HepG2 (cell line): ENCODE measurements at regions not wholly inside any gene's neighbourhood (a gene's known extent, or its start where the extent isn't known, plus 50 kb on each side); places are given as distances from the start of the nearest gene placed in this dataset.

Source experiments
- ATAC-seq: fragments of 200-7000 bp; cut with Tn5 transposase; 3 replicates; pipeline ENCODE4 v1.9.1; 2020; ENCODE audit warnings: mild to moderate bottlenecking, moderate library complexity
- BruUV-seq: library from RNA; stranded (reverse); fragments of 400-500 nt; replicated peaks from 2 replicates; lab custom pipeline; 2021; lab: Mats Ljungman, UMichigan
- CTCF ChIA-PET: fragments of 300-600 bp; formaldehyde crosslinking; extraction: SDS; loops from one replicate; lab custom pipeline; 2021; ENCODE audit warnings: low total read pairs, inconsistent platforms, low intra/inter-chr PET ratio; lab: Yijun Ruan, JAX
- POLR2A ChIA-PET: fragments of 350-600 bp; sonication (Branson Sonifier 250); formaldehyde crosslinking; loops from one replicate; lab custom pipeline; 2020; ENCODE audit warnings: antibody characterized with exemption, inconsistent platforms; lab: Yijun Ruan, JAX
- DNase-seq: peaks from one replicate; pipeline ENCODE4 v3.0.0-alpha.2; 2015; ENCODE audit warnings: low spot score
- FAIRE-seq: peaks from 3 replicates; lab custom pipeline; 2011; peaks lifted over from hg19 to GRCh38; lab: Jason Lieb, UNC
- H2AFZ ChIP-seq: one replicate; pipeline ENCODE4 v1.6.1; 2011; ENCODE audit warnings: low read length, inconsistent platforms
- H3K27ac ChIP-seq: fragments of 300-600 bp; 3 replicates; pipeline ENCODE4 v1.8.0; 2011; ENCODE audit warnings: mixed run types, mild to moderate bottlenecking, mixed read lengths, low read length, inconsistent platforms; ENCODE audit not compliant: insufficient read depth; ENCODE audit errors: extremely low read length
- H3K27me3 ChIP-seq, 2 experiments: fragments of 200-600 bp in 1 of 2; 2 replicates in 1 of 2; 3 replicates in 1 of 2; pipeline versions ENCODE4 v1.6.0 to v1.8.0; 2011; ENCODE audit warnings: low read length in 2 of 2, mild to moderate bottlenecking in 2 of 2, moderate library complexity in 2 of 2, inconsistent platforms in 1 of 2; ENCODE audit not compliant: insufficient read depth in 2 of 2, control insufficient read depth in 1 of 2
- H3K36me3 ChIP-seq, 2 experiments: fragments of 200-600 bp in 1 of 2; replicated peaks in 1 of 2; 2 replicates in 1 of 2; 3 replicates in 1 of 2; pipeline versions ENCODE4 v1.5.1 to v1.8.0; 2011; ENCODE audit warnings: low read length in 2 of 2, inconsistent platforms in 1 of 2; ENCODE audit not compliant: insufficient read depth in 2 of 2, control insufficient read depth in 1 of 2
- H3K4me1 ChIP-seq: 2 replicates; pipeline ENCODE4 v1.5.1; 2012; ENCODE audit warnings: low read length, inconsistent platforms; ENCODE audit not compliant: insufficient read depth
- H3K4me2 ChIP-seq: 2 replicates; pipeline ENCODE4 v1.6.0; 2011; ENCODE audit warnings: low read depth, low read length, inconsistent platforms
- H3K4me3 ChIP-seq, 3 experiments: fragments of 200-600 bp in 1 of 3; sonication (generic), shearing (Covaris generic) in 1 of 3; replicated peaks in 1 of 3; 2 replicates each; pipeline ENCODE4 v1.5.1; 2011 to 2016; ENCODE audit warnings: low read length in 3 of 3, inconsistent platforms in 2 of 3, low read depth in 2 of 3, mild to moderate bottlenecking in 2 of 3, control low read depth in 1 of 3, mixed read lengths in 1 of 3; ENCODE audit not compliant: insufficient read depth in 1 of 3
- H3K79me2 ChIP-seq: one replicate; pipeline ENCODE4 v1.6.1; 2011; ENCODE audit warnings: low read length, inconsistent platforms; ENCODE audit not compliant: insufficient read depth
- H3K9ac ChIP-seq: 2 replicates; pipeline ENCODE4 v1.6.0; 2011; ENCODE audit warnings: mild to moderate bottlenecking, low read depth, low read length, inconsistent platforms; ENCODE audit not compliant: insufficient read depth
- H3K9me3 ChIP-seq: 2 replicates; pipeline ENCODE4 v1.5.1; 2012; ENCODE audit warnings: mild to moderate bottlenecking, low read length
- H4K20me1 ChIP-seq: 2 replicates; pipeline ENCODE4 v1.6.0; 2011; ENCODE audit warnings: inconsistent platforms, mild to moderate bottlenecking, low read length, moderate library complexity; ENCODE audit not compliant: insufficient read depth
- ATM ChIP-seq: fragments of 450-650 bp; IDR thresholded peaks from 2 replicates; pipeline ENCODE4 v1.7.1; 2017; ENCODE audit warnings: mild to moderate bottlenecking, borderline replicate concordance
- CBFB ChIP-seq: sonication (generic); formaldehyde crosslinking; IDR thresholded peaks from 2 replicates; pipeline ENCODE4 v1.4.0; 2020; ENCODE audit warnings: missing genetic modification reagents
- CENPBD1 ChIP-seq: sonication (generic); formaldehyde crosslinking; IDR thresholded peaks from 2 replicates; pipeline ENCODE4 v1.8.0; 2022; ENCODE audit warnings: missing genetic modification reagents, low read depth, mild to moderate bottlenecking, borderline replicate concordance
- CHD4 ChIP-seq: fragments of 200-600 bp; sonication (generic); IDR thresholded peaks from 2 replicates; pipeline ENCODE4 v1.7.0; 2017; ENCODE audit warnings: mild to moderate bottlenecking, low read length, borderline replicate concordance
- GATAD2A ChIP-seq: IDR thresholded peaks from 2 replicates; pipeline ENCODE4 v1.6.1; 2016
- MED1 ChIP-seq: sonication (generic); formaldehyde crosslinking; IDR thresholded peaks from 2 replicates; pipeline ENCODE4 v1.4.0; 2020; ENCODE audit warnings: missing genetic modification reagents
- NFIB ChIP-seq: sonication (generic); formaldehyde crosslinking; IDR thresholded peaks from 2 replicates; pipeline ENCODE4 v1.9.0; 2021; ENCODE audit warnings: missing genetic modification reagents, mild to moderate bottlenecking, borderline replicate concordance
- SNRNP70 ChIP-seq: fragments of 200-400 bp; formaldehyde crosslinking; IDR thresholded peaks from 2 replicates; pipeline ENCODE4 v1.6.1; 2017; ENCODE audit warnings: mild to moderate bottlenecking, low read depth, low read length, moderate library complexity
- STAT5B ChIP-seq: sonication (generic); formaldehyde crosslinking; IDR thresholded peaks from 2 replicates; pipeline ENCODE4 v1.4.0; 2020; ENCODE audit warnings: missing genetic modification reagents
- TEAD3 ChIP-seq: optimal IDR thresholded peaks from 2 replicates; pipeline ENCODE3; 2016; ENCODE audit warnings: borderline replicate concordance
- TFDP1 ChIP-seq: IDR thresholded peaks from 2 replicates; pipeline ENCODE4 v1.6.1; 2016; ENCODE audit warnings: missing compliant biosample characterization, missing genetic modification reagents, borderline replicate concordance
- THYN1 ChIP-seq: sonication (generic); formaldehyde crosslinking; IDR thresholded peaks from 2 replicates; pipeline ENCODE4 v1.8.1; 2023; ENCODE audit warnings: low read depth, mild to moderate bottlenecking, moderate library complexity, missing genetic modification reagents, borderline replicate concordance
- TOPORS ChIP-seq: sonication (generic); formaldehyde crosslinking; IDR thresholded peaks from 2 replicates; pipeline ENCODE4 v1.8.0; 2023; ENCODE audit warnings: mild to moderate bottlenecking, missing genetic modification reagents
- ZBTB46 ChIP-seq: sonication (generic); formaldehyde crosslinking; IDR thresholded peaks from 2 replicates; pipeline ENCODE4 v1.4.0; 2020; ENCODE audit warnings: mild to moderate bottlenecking, missing genetic modification reagents, borderline replicate concordance
- ZC3H4 ChIP-seq: sonication (generic); formaldehyde crosslinking; IDR thresholded peaks from 2 replicates; pipeline ENCODE4 v1.4.0; 2020; ENCODE audit warnings: missing genetic modification reagents, borderline replicate concordance
- ZMYM4 ChIP-seq: sonication (generic); formaldehyde crosslinking; IDR thresholded peaks from 2 replicates; pipeline ENCODE4 v1.8.1; 2023; ENCODE audit warnings: mild to moderate bottlenecking, missing genetic modification reagents
- ZNF205 ChIP-seq: IDR thresholded peaks from 2 replicates; pipeline ENCODE4 v1.6.1; 2018; ENCODE audit warnings: missing biosample characterization, missing genetic modification reagents
- ZNF441 ChIP-seq: sonication (generic); formaldehyde crosslinking; IDR thresholded peaks from 2 replicates; pipeline ENCODE4 v1.7.0; 2021; ENCODE audit warnings: missing genetic modification reagents, borderline replicate concordance
- ZNF562 ChIP-seq: sonication (generic); formaldehyde crosslinking; IDR thresholded peaks from 2 replicates; pipeline ENCODE4 v1.8.0; 2022; ENCODE audit warnings: missing genetic modification reagents, borderline replicate concordance
- ZNF766 ChIP-seq: sonication (generic); formaldehyde crosslinking; IDR thresholded peaks from 2 replicates; pipeline ENCODE4 v1.5.0; 2020; ENCODE audit warnings: missing genetic modification reagents, borderline replicate concordance
- ZNF784 ChIP-seq: sonication (generic); formaldehyde crosslinking; IDR thresholded peaks from 2 replicates; pipeline ENCODE4 v1.5.1; 2020; ENCODE audit warnings: missing genetic modification reagents, mild to moderate bottlenecking, borderline replicate concordance
- WGBS: methylation state at CpG from one replicate; pipeline ENCODE4 v1.1.6; 2017; ENCODE audit warnings: low lambda C conversion rate; 5-methylcytosine and 5-hydroxymethylcytosine counted together
- in situ Hi-C: cut with HindIII; loops from 2 replicates; pipeline ENCODE4 v1.10.0; 2017; ENCODE audit warnings: low pct_unique_long_range_greater_than_20kb; ENCODE audit not compliant: extremely low pct_ligation_motif_present
- intact Hi-C: fragments of 100-400 bp; cut with micrococcal nuclease; formaldehyde crosslinking; loops from one replicate; pipeline ENCODE4 v1.10.0; 2022; ENCODE audit not compliant: unreplicated experiment

- no peak for TF ChIP-seq ZNF784 (CRISPR knock-in tag)
- no peak for TF ChIP-seq TFDP1 (CRISPR knock-in tag)
- no peak for TF ChIP-seq NFIB (CRISPR knock-in tag)
- TF ChIP-seq CENPBD1 (CRISPR knock-in tag): no peak
- TF ChIP-seq ZMYM4 (CRISPR knock-in tag): no peak
- no peak for TF ChIP-seq ATM
- no peak for TF ChIP-seq CHD4
- no peak for TF ChIP-seq ZNF562
- TF ChIP-seq GATAD2A: no peak
- TF ChIP-seq THYN1: no peak
- no peak for TF ChIP-seq ZNF766 (CRISPR knock-in tag)
Observed at GRCh38 chr10:33419311-33419710, 84.8 kb upstream of the NRP1 start (continued).

GRCh38 chr10:33418301-33418700 is 83.8 kb upstream of the NRP1 start:
- no peak overlapping the region for H3K4me3 ChIP-seq
- no TSS peak for BruUV-seq
- CTCF ChIA-PET: no interaction called here
- ATAC-seq (no peak), FAIRE-seq (no peak), DNase-seq (no peak)
- no peak overlapping the region for H3K27ac ChIP-seq
- H3K36me3 ChIP-seq: no peaks in the 10 kb centered on the region
- no peaks in the 10 kb centered on the region for H3K9me3 ChIP-seq
- no peak overlapping the region for H2AFZ ChIP-seq
- 49% methylated on average over 4 of the region's 4 CpGs for WGBS
- H3K27me3 ChIP-seq: peaks cover 0 to 4% of the 10 kb centered on the region in 2 experiments; a peak in 1 of 5 replicates
- POLR2A ChIA-PET: no interaction called here
- H3K4me1 ChIP-seq: no peaks in the 10 kb centered on the region
- intact Hi-C loops: no loop called here
- no peaks in the 10 kb centered on the region for H3K79me2 ChIP-seq
- no peaks in the 10 kb centered on the region for H4K20me1 ChIP-seq
- H3K9ac ChIP-seq: no peak overlapping the region
- H3K4me2 ChIP-seq: no peak overlapping the region
- in situ Hi-C loops: no loop called here
- no peak for TF ChIP-seq ZNF205 (CRISPR knock-in tag)
- no peak for TF ChIP-seq TOPORS (CRISPR knock-in tag)
- no peak for TF ChIP-seq ZBTB46 (CRISPR knock-in tag)
- TF ChIP-seq ZNF441 (CRISPR knock-in tag): no peak
- TF ChIP-seq CBFB (CRISPR knock-in tag): no peak
- TF ChIP-seq STAT5B (CRISPR knock-in tag): no peak
- no peak for TF ChIP-seq SNRNP70
- no peak for TF ChIP-seq ZC3H4 (CRISPR knock-in tag)
- no peak for TF ChIP-seq TEAD3 (CRISPR knock-in tag)
- TF ChIP-seq MED1 (CRISPR knock-in tag): no peak
